ENCODE measurements at regions not wholly inside any gene's neighbourhood (a gene's known extent, or its start where the extent isn't known, plus 50 kb on each side); places are given as distances from the start of the nearest gene placed in this dataset.

DNA sequence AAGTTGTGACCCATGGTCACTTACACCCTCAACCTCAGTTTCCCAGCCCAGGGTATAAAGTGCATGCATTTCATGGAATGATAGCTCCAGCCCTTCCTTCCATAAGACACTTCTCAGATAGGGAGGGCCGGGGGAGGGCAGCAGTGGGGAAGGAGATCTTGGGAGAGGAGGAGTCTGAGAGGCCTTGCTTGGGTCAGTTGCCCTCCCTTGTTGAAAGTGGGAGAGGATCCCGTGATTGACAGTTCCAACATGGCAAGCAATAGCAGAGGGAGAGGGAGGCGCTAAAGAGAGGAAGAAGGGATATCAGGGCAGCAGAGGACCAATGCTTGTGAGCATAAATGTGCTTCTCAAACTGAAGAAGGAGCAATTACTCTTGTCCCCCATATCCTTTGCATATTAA is 244.4 kb downstream of the CHRM3 start:
- DNase-seq, result no peak
- TF ChIP-seq CTCF (IDR thresholded peaks at IDR 0.05), result no peak
- no peaks in the 10 kb centered on the region for H3K4me1 ChIP-seq (ENCODE audit: low read depth)
- no peaks in the 10 kb centered on the region for H3K36me3 ChIP-seq (ENCODE audit: low read depth)
- H3K9me3 ChIP-seq, result no peaks in the 10 kb centered on the region
- intact Hi-C loops (cut with DNase I, micrococcal nuclease), result no loop called here
- no peak overlapping the region for H3K4me3 ChIP-seq
- ATAC-seq, result no peak

DNA sequence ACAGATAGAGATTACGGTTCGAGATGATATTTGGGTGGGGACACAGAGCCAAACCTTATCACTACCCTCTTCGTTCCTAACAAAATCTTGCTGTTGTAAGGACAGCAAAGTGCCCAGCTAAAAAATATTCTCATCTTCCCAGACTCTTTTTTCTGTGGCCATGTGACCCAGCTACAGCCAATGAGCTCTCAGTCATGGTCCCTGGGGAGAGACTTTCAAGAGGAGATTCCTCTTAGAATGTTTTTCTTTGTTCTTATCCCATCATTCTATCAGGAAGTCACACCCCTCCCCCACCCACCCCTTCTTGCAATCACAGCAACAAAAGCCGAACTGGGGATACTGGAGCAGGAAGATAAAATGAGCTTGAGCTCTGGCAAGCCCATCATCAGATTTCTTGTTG is 247.1 kb downstream of the CHRM3 start:
- intact Hi-C loops (cut with DNase I, micrococcal nuclease), result no loop called here
- no peaks in the 10 kb centered on the region for H3K36me3 ChIP-seq (ENCODE audit: low read depth)
- H3K9me3 ChIP-seq, result no peaks in the 10 kb centered on the region
- no peaks in the 10 kb centered on the region for H3K4me1 ChIP-seq (ENCODE audit: low read depth)
- ATAC-seq (no peak), DNase-seq (no peak)
- no peak overlapping the region for H3K4me3 ChIP-seq
- TF ChIP-seq CTCF (IDR thresholded peaks at IDR 0.05), result no peak

- H3K4me3 ChIP-seq, result no peak overlapping the region
- ATAC-seq (no peak), DNase-seq (no peak)
- no peaks in the 10 kb centered on the region for H3K36me3 ChIP-seq (ENCODE audit: low read depth)
- intact Hi-C loops (cut with DNase I, micrococcal nuclease), result no loop called here
- no peaks in the 10 kb centered on the region for H3K4me1 ChIP-seq (ENCODE audit: low read depth)
- TF ChIP-seq CTCF (IDR thresholded peaks at IDR 0.05), result no peak
- H3K9me3 ChIP-seq, result no peaks in the 10 kb centered on the region
These were observed 248.9 kb downstream of the CHRM3 start for GRCh38 chr1:239635276-239635675.

DNA sequence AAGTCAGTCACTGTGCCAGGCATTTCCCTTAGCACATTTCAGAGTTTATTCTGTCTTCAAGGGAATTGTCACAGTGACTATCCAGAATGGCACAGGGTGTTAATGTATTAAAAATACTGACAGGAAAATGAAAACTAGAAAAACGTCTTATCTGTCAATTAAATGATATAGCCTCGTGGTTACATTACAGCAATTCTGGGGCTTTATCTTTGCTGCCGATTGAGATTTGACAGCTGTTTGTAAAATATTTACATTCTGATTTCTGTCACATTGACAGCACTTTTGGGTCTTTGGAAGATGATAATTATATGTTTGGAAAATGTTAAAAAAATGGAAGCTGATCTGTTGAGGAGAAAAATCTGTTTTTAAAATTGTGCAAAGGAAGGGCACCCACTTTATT is 250.0 kb downstream of the CHRM3 start:
- intact Hi-C loops (cut with DNase I, micrococcal nuclease), result no loop called here
- ATAC-seq (no peak), DNase-seq (no peak)
- Histone ChIP-seq H3K4me3 (no peak overlapping the region), H3K9me3 (no peaks in the 10 kb centered on the region), H3K36me3 (ENCODE audit: low read depth) (no peaks in the 10 kb centered on the region), H3K4me1 (ENCODE audit: low read depth) (no peaks in the 10 kb centered on the region)
- TF ChIP-seq CTCF (IDR thresholded peaks at IDR 0.05), result no peak

DNA sequence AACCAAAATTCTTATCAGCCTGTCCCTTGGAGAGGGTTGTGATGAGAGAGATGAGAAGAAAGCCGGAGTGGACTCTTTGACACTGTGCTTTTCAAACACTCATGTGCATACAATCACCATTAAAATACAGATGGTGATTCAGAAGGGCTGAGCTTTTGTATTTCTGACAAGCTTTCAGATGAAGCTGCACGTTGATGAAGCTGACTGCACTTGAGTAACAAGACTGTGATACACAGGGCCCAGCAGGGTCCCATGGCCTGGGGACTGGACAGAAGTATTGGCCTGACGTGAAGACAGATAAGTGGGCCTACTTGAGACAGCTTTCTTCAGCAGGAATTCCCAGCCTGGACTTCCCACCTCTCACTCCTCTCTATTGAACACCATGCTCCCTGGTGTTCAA is 258.2 kb downstream of the CHRM3 start:
- H3K36me3 ChIP-seq (ENCODE audit: low read depth), result no peaks in the 10 kb centered on the region
- DNase-seq, result no peak
- H3K4me3 ChIP-seq, result no peak overlapping the region
- no peaks in the 10 kb centered on the region for H3K9me3 ChIP-seq
- no peak for ATAC-seq
- no peak for TF ChIP-seq CTCF (IDR thresholded peaks at IDR 0.05)
- no peaks in the 10 kb centered on the region for H3K4me1 ChIP-seq (ENCODE audit: low read depth)
- intact Hi-C loops (cut with DNase I, micrococcal nuclease), result no loop called here

DNA sequence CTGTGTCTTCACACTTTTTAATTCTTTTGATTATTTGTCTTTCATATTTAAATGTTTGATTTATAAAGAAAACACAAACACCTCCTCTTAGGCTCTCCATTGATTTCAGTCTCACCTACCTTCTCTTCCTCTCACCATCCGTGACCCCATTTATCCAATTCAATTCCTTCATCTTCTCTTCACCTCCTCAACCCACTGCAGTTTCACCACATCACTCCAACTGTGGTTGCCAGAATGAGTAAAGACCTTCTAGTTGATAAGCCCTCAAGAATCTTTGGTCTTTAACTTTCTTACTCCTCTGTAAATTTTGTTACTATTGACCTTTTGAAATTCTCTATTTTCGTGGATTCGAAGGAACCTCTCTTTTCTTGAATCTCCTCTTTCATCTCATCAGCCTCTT is 260.7 kb downstream of the CHRM3 start:
- Histone ChIP-seq H3K9me3 (no peaks in the 10 kb centered on the region), H3K4me1 (ENCODE audit: low read depth) (no peaks in the 10 kb centered on the region), H3K36me3 (ENCODE audit: low read depth) (no peaks in the 10 kb centered on the region), H3K4me3 (no peak overlapping the region)
- ATAC-seq (no peak), DNase-seq (no peak)
- intact Hi-C loops (cut with DNase I, micrococcal nuclease), result no loop called here
- TF ChIP-seq CTCF (IDR thresholded peaks at IDR 0.05), result no peak
